GM12872 (cell line): ENCODE measurements at regions not wholly inside any gene's neighbourhood (a gene's known extent, or its start where the extent isn't known, plus 50 kb on each side); places are given as distances from the start of the nearest gene placed in this dataset.

ENCODE experiments used
- CTCF ChIP-seq: IDR thresholded peaks from 3 replicates; pipeline ENCODE4 v1.5.1; 2011; ENCODE audit warnings: low read depth, mild to moderate bottlenecking, low read length, moderate library complexity; ENCODE audit not compliant: insufficient read depth

DNA sequence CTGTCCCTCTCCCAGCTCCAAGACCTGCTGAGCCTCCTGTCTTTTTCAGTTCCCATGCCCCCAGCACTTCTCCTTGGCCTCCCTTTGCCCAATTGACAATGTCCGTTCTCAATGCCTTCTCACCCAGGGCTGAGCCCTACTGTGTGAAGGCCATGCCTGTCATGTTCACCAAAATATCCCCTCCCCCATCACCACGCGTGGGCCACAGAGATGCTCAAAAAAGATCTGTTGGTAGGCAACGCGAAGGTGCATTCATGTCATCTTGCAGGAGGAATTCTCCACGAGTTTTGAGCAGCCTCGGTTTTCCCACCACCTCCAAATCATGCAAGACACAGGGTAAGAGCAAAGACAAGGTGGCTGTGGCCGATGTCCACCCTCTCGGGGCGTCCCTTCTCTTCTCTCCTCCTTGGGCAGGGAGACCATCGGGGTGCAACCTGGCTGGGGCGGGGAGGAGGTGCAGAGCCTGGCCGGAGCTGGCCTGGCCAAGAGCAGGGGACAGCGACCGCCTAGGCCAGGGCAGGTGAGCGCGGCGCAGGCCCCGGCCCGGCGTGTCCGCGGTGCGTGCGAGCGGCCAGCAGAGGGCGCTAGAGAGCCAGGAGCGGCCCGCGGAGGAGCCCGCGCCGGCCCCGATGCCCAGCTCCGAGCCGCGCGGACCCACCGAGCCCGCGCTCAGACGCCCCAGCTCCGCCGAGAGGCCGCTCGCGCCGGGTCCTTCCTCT lies 56.3 kb upstream of the KRTAP5-11 start:
- TF ChIP-seq CTCF: peak; percentile 62; the same call in 2 of the 3 replicates

- TF ChIP-seq CTCF: peak; percentile 9; the same call in 1 of the 3 replicates
Measured at GRCh38 chr11:71698961-71699360, 116.3 kb upstream of the KRTAP5-11 start.

DNA sequence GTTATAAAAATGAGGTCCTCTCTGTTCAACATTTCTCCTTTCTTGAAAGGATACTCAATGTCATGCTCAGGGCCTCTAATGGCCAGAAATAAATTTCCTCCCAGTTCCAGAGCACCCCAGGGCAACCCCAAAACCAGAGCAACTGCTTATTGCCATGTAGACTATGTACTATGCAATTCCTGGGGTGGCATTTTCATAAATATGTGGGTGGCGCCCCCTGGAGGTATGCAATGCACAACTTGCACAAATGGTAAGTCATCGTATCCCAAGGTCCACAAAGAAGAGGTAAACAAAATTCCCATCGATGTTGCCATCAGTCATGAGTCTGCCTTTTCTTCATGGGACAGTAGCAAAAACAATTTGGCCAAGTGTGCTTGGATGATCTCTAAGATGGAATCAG lies 98.6 kb upstream of the DEFB108B start:
- 0 out of 3 replicates have a peak, but pooled peaks have one; percentile 11 for TF ChIP-seq CTCF

DNA sequence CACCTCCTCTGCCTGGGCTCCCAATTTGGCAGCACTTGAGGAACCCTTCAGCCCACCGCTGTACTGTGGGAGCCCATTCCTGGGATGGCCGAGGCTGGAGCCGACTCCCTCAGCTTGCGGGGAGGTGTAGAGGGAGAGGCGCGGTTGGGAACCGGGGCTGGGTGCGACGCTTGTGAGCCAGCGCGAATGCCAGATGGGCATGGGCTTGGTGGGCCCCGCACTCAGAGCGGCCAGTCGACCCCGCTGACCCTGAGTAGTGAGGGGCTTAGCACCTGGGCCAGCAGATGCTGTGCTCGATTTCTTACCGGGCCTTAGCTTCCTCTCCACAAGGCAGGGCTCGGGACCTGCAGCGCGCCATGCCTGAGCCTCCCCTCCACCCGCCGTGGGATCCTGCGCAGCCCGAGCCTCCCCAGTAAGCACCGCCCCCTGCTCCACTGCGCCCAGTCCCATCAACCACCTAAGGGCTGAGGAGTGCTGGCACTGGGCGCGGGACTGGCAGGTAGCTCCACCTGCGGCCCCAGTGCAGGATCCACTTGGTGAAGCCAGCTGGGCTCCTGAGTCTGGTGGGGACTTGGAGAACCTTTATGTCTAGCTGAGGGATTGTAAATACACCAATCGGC lies 58.3 kb upstream of the DEFB108B start:
- no peak for TF ChIP-seq CTCF
